D721Med (cell line): ENCODE measurements at regions not wholly inside any gene's neighbourhood (a gene's known extent, or its start where the extent isn't known, plus 50 kb on each side); places are given as distances from the start of the nearest gene placed in this dataset.

Source experiments
- DNase-seq: peaks from one replicate; pipeline ENCODE4 v3.0.0; 2011; ENCODE audit warnings: low spot score; ENCODE audit not compliant: insufficient read length
- FAIRE-seq: peaks from 2 replicates; lab custom pipeline; 2011; peaks lifted over from hg19 to GRCh38; lab: Jason Lieb, UNC
- TF ChIP-seq, protein P1 (sequence below): IDR thresholded peaks from 2 replicates; pipeline ENCODE4 v1.5.1; 2012; ENCODE audit warnings: mild to moderate bottlenecking, control low read depth; ENCODE audit not compliant: insufficient read depth; ENCODE audit errors: missing control alignments

DNA sequence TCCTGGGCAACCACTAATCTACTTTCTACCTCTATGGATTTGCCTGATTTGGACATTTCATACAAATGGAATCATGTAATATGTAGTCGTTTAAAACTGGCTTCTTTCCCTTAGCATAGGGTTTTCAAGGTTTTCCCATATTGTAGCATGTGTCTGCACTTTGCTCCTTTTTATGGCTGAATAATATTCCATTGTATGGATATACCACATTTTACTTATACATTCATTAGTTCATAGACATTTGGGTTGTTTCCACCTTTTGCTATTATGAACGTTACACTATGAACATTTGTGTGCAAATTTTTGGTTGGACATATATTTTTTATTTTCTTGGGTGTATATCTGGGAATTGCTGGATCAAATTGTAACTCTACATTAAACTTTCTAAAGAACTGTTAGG is 600.4 kb upstream of the NOX3 start:
- TF ChIP-seq, protein P1, sequence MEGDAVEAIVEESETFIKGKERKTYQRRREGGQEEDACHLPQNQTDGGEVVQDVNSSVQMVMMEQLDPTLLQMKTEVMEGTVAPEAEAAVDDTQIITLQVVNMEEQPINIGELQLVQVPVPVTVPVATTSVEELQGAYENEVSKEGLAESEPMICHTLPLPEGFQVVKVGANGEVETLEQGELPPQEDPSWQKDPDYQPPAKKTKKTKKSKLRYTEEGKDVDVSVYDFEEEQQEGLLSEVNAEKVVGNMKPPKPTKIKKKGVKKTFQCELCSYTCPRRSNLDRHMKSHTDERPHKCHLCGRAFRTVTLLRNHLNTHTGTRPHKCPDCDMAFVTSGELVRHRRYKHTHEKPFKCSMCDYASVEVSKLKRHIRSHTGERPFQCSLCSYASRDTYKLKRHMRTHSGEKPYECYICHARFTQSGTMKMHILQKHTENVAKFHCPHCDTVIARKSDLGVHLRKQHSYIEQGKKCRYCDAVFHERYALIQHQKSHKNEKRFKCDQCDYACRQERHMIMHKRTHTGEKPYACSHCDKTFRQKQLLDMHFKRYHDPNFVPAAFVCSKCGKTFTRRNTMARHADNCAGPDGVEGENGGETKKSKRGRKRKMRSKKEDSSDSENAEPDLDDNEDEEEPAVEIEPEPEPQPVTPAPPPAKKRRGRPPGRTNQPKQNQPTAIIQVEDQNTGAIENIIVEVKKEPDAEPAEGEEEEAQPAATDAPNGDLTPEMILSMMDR = no peak
- DNase-seq = no peak
- FAIRE-seq = no peak

DNA sequence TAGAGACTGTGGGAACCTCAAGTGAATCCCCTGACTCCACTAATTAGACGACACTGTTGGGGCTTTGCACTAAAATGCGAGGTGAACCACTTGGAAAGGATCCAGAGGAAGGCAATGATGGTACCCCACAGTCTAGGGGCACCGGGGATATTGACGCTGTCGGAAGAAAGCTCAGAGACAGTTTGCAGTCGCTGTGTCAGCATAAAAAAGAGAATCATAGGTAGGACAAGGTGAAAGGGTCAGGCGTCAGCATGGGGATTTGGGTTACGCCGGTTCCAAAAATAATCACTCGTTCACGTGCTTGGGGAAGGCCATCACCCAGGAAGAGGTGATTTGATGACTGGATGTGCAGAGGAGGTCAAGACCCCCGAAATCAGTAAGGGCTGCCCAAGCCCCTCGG is 598.0 kb upstream of the NOX3 start:
- DNase-seq (no peak), FAIRE-seq (no peak)
- TF ChIP-seq, protein P1 = no peak

DNA sequence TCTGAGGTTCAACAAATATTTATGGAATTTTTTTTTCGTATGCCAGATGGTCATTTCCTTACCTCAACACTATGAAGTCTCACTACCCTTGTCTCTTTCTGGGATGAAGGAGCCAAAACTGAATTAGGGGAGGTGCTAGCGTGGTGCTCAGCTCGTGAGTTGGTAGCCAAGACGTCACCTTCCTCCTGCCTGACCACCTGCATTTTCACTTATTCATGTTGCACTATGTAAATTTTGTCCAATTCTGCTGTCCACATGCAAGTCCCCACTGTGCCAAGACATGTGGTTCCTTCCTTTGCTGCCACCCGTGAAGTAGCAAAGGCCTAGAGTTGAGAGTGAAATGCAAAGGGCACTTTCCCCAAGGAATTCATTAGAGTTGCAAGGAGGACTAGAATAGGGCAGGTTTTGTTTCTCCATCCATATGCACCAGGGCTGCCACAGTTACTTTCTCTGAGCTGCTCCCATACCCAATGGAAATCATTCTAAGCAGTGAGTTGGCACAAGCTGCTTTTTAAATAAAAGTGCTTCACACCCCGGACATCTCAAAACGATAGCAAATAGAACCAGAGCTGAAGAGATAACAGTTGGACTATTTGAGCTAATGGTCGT is 591.3 kb upstream of the NOX3 start:
- TF ChIP-seq, protein P1 = no peak
- no peak for FAIRE-seq
- DNase-seq = no peak

DNA sequence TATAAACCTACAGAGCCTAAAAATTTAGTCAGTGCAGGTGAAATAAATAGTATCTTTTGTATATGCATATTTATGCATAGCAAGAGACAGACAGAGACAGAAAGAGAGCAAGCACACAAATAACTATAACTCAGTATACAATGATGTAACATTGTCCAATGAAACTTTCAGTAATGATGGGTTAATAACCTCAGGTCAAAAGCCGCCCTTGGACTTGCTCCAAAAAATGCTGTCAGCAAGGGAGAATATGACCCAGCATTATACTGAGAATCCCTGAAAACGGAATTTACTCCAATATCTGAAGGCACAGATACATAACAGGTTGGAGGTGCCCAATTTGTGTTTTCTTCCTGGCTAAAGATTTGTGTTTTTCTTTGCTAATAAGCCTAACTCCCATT is 590.6 kb upstream of the NOX3 start:
- no peak for FAIRE-seq
- TF ChIP-seq, protein P1 = no peak
- no peak for DNase-seq

DNA sequence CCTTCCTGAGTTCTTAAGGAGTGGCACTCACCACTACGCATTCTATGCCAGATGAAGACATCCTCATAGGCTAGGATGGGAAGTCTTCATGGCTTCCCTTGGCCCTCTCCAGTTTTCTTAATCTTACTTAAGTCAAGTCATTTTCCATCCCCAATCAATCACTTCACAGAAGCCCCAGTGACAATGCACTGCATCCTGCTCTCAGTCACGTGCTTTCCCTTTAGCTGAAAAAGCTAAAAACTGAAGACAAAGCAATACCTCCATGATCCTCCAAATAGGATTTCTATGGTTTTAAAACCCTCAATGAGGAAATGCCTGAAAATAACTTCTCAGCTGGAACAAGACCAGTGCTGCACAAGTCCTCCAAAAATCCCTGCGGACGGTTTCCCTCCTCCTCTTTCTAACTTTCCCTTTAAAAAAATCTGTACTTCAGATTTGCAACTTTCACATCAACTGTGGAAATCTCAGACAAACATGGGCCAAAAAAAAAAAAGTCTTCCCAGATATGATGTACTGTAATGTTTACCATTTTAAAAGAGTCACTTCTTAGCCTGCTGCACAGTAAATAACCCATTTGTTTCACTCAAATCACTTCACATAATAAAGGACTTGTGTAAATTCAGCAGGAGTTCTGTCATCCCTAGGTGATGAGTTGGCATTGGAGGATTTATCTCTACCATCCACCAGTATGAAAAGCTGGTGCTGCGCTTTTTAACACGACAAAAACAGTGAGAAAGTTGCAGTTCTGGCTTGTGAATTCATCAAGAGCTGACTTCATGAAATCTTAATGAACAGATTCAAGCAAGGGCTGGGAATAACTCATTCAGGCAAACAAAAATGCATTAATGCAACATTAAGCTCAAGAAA is 590.0 kb upstream of the NOX3 start:
- no peak for FAIRE-seq
- DNase-seq = no peak
- TF ChIP-seq, protein P1 = no peak

DNA sequence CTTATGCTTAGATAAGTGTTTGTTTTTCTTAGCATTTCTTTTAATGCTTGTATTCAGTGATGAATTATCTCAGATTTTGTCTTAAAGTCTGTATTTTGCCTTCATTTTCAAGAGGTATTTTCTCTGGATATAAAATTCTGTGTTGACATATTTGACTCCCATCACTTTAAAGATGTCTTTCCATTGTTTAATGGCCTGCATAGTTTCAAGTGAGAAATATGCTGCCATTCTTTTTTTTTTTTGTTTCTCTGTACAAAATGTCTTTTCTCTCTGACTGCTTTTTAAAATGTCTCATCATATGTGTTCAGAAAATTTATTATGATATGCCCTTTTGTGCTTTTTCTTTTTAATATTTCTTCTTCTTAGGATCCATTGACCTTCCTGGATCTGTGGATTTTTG is 578.0 kb upstream of the NOX3 start:
- TF ChIP-seq, protein P1 = no peak
- DNase-seq (no peak), FAIRE-seq (no peak)

DNA sequence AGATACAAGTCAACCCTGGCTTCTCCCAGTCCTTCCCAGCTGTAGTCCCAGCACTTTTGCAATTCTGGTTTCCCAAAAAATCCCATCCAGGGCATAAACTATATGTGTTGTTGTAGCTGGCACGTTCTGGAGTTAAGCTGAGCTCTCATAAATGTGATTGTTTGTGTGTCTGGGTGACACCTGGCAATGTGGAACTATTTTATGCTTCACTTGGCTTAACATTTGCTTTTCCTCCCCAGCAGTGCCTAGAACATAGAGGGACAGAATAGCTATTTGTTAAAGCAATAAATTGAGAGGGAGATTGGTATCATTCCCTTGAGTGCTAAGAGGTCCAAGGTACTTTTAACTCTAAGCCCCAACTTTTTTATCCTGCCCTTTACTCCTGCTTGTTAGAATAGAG is 575.9 kb upstream of the NOX3 start:
- TF ChIP-seq, protein P1 = no peak
- no peak for FAIRE-seq
- no peak for DNase-seq
